DMS53 treated with DMSO at 0.1 percent for 48 hours (cell line): ENCODE measurements at regions not wholly inside any gene's neighbourhood (a gene's known extent, or its start where the extent isn't known, plus 50 kb on each side); places are given as distances from the start of the nearest gene placed in this dataset.

ENCODE experiments used
- DNase-seq: peaks from one replicate; lab custom pipeline; 2025; ENCODE audit not compliant: unreplicated experiment; lab: John Stamatoyannopoulos, UW

- DNase-seq, result peak; percentile 7
These were observed 195.9 kb downstream of the KDR start for GRCh38 chr4:54929459-54929858.

- DNase-seq, result peak; percentile 56
These were observed 200.5 kb downstream of the KDR start for GRCh38 chr4:54924891-54925290.

GRCh38 chr4:54915276-54915675 is 210.1 kb downstream of the KDR start:
- DNase-seq, result no peak

GRCh38 chr4:54914781-54915180 is 210.6 kb downstream of the KDR start:
- no peak for DNase-seq

- DNase-seq, result peak; percentile 62
These were observed 211.5 kb downstream of the KDR start for GRCh38 chr4:54913751-54914526.

- DNase-seq, result no peak
These were observed 213.2 kb downstream of the KDR start for GRCh38 chr4:54912155-54912554.

GRCh38 chr4:54909961-54910360 is 215.4 kb downstream of the KDR start:
- peak; percentile 4 for DNase-seq

GRCh38 chr4:54908763-54909162 is 216.6 kb downstream of the KDR start:
- no peak for DNase-seq

GRCh38 chr4:54904953-54905352 is 220.4 kb downstream of the KDR start:
- DNase-seq, result no peak

- no peak for DNase-seq
These were observed 222.4 kb downstream of the KDR start for GRCh38 chr4:54902976-54903375.

- peak; percentile 42 for DNase-seq
These were observed 223.1 kb downstream of the KDR start for GRCh38 chr4:54902271-54902670.

- no peak for DNase-seq
These were observed 224.2 kb downstream of the KDR start for GRCh38 chr4:54901202-54901601.

- no peak for DNase-seq
These were observed 226.6 kb downstream of the KDR start for GRCh38 chr4:54898656-54899340.

- DNase-seq, result no peak
These were observed 227.3 kb downstream of the KDR start for GRCh38 chr4:54898056-54898562.

GRCh38 chr4:54897590-54897989 is 227.8 kb downstream of the KDR start:
- DNase-seq, result no peak

GRCh38 chr4:54882616-54883015 is 224.9 kb downstream of the KIT start:
- DNase-seq, result no peak

GRCh38 chr4:54879576-54879975 is 221.8 kb downstream of the KIT start:
- no peak for DNase-seq

- no peak for DNase-seq
These were observed 219.2 kb downstream of the KIT start for GRCh38 chr4:54877006-54877405.

- DNase-seq, result no peak
These were observed 214.5 kb downstream of the KIT start for GRCh38 chr4:54872261-54872660.

GRCh38 chr4:54863571-54864255 is 206.0 kb downstream of the KIT start:
- no peak for DNase-seq

GRCh38 chr4:54861201-54861600 is 203.4 kb downstream of the KIT start:
- DNase-seq, result no peak
